Esophagus muscularis mucosa (tissue), 4 donors: ENCODE measurements at regions not wholly inside any gene's neighbourhood (a gene's known extent, or its start where the extent isn't known, plus 50 kb on each side); places are given as distances from the start of the nearest gene placed in this dataset.

Experiments
- DNase-seq: peaks from one replicate; pipeline ENCODE4 v3.0.0-alpha.2; 2017; ENCODE audit errors: extremely low spot score
- H3K27ac ChIP-seq, 4 donors: fragments of 200-600 bp; sonication (generic); replicated peaks in 1 of 4; 1 replicate in 3 of 4; 2 replicates in 1 of 4; pipeline ENCODE4 v1.5.1; 2016 to 2019; ENCODE audit warnings: mild to moderate bottlenecking in 1 of 4
- H3K27me3 ChIP-seq, 4 donors: fragments of 200-600 bp; sonication (generic); one replicate each; pipeline versions ENCODE4 v1.5.1 to v1.6.0; 2016 to 2019
- H3K36me3 ChIP-seq, 4 donors: fragments of 200-600 bp; sonication (generic); one replicate each; pipeline ENCODE4 v1.5.1; 2016 to 2019
- H3K4me1 ChIP-seq, 4 donors: fragments of 200-600 bp; sonication (generic); one replicate each; pipeline ENCODE4 v1.5.1; 2016 to 2019
- H3K4me3 ChIP-seq, 4 donors: fragments of 200-600 bp; sonication (generic); 1 replicate in 2 of 4; 2 replicates in 2 of 4; pipeline ENCODE4 v1.5.1; 2016 to 2019; ENCODE audit warnings: mild to moderate bottlenecking in 4 of 4, moderate library complexity in 1 of 4
- H3K9me3 ChIP-seq, 4 donors: fragments of 200-600 bp; sonication (generic); 1 replicate in 3 of 4; 2 replicates in 1 of 4; pipeline ENCODE4 v1.5.1; 2016 to 2019
- EP300 ChIP-seq: sonication (generic); formaldehyde crosslinking; IDR thresholded peaks from one replicate; pipeline ENCODE4 v1.6.1; 2017; ENCODE audit warnings: antibody characterized with exemption
- POLR2A ChIP-seq: fragments of 450-650 bp; IDR thresholded peaks from one replicate; pipeline ENCODE4 v1.6.1; 2017; ENCODE audit warnings: antibody characterized with exemption, moderate library complexity, mild to moderate bottlenecking, low read depth
- POLR2AphosphoS5 ChIP-seq, 2 donors: sonication (generic); formaldehyde crosslinking; IDR thresholded peaks; one replicate each; pipeline ENCODE4 v1.6.1; 2017; ENCODE audit warnings: antibody characterized with exemption in 2 of 2
- WGBS: methylation state at CpG from one replicate; pipeline ENCODE4 v1.1.5; 2018; 5-methylcytosine and 5-hydroxymethylcytosine counted together
- intact Hi-C: fragments of 100-400 bp; cut with DNase I; formaldehyde crosslinking; loops from one replicate; pipeline ENCODE4 v1.15.1; 2023
- TF ChIP-seq, protein P1 (sequence below), 3 experiments: fragments of 200-600 bp in 2 of 3; fragments of 450-650 bp in 1 of 3; sonication (generic) in 2 of 3; IDR thresholded peaks; one replicate each; pipeline ENCODE4 v1.5.1; 2017 to 2019; ENCODE audit warnings: antibody characterized with exemption in 3 of 3, mild to moderate bottlenecking in 2 of 3, moderate library complexity in 1 of 3

GRCh38 chr22:47600791-47601625 lies 838.6 kb downstream of the TBC1D22A start:
- Histone ChIP-seq H3K36me3 (no peaks in the 10 kb centered on the region), H3K4me3 (no peak overlapping the region), H3K9me3 (no peaks in the 10 kb centered on the region), H3K4me1 (no peaks in the 10 kb centered on the region), H3K27ac (no peak overlapping the region), H3K27me3 (peaks cover 0 to 50% (median 0%) of the 10 kb centered on the region in 4 donors)
- 81% methylated on average over 16 of the region's 16 CpGs for WGBS
- DNase-seq: peak; percentile 53
- TF ChIP-seq EP300: no peak
- TF ChIP-seq, protein P1, sequence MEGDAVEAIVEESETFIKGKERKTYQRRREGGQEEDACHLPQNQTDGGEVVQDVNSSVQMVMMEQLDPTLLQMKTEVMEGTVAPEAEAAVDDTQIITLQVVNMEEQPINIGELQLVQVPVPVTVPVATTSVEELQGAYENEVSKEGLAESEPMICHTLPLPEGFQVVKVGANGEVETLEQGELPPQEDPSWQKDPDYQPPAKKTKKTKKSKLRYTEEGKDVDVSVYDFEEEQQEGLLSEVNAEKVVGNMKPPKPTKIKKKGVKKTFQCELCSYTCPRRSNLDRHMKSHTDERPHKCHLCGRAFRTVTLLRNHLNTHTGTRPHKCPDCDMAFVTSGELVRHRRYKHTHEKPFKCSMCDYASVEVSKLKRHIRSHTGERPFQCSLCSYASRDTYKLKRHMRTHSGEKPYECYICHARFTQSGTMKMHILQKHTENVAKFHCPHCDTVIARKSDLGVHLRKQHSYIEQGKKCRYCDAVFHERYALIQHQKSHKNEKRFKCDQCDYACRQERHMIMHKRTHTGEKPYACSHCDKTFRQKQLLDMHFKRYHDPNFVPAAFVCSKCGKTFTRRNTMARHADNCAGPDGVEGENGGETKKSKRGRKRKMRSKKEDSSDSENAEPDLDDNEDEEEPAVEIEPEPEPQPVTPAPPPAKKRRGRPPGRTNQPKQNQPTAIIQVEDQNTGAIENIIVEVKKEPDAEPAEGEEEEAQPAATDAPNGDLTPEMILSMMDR (IDR thresholded peaks at IDR 0.05): no peak
- TF ChIP-seq POLR2A: no peak
- no peak for TF ChIP-seq POLR2AphosphoS5 (IDR thresholded peaks at IDR 0.05)
- intact Hi-C loops: no loop called here

DNA sequence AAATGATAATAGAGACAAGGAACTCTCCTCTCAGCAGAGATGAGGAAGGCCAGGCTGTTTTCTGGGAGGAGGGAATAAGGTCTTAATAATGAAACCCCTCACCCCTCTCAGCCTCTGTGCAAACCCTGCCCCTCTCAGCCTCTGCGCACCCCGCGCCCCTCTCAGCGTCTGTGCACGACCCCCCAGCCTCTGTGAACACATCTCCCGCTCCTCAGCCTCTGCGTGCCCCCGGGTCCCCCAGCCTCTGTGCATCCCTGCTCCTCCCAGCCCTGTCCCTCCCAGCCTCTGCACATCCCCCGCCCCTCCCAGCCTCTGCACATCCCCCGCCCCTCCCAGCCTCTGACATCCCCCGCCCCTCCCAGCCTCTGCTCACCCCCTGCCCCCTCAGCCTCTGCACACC lies 837.8 kb downstream of the TBC1D22A start:
- Histone ChIP-seq H3K27ac (no peak overlapping the region), H3K27me3 (peaks cover 0 to 45% (median 0%) of the 10 kb centered on the region in 4 donors), H3K4me1 (no peaks in the 10 kb centered on the region), H3K36me3 (no peaks in the 10 kb centered on the region), H3K4me3 (no peak overlapping the region), H3K9me3 (no peaks in the 10 kb centered on the region)
- 67% methylated on average over 10 of the region's 11 CpGs for WGBS
- TF ChIP-seq EP300 (no peak), POLR2AphosphoS5 (IDR thresholded peaks at IDR 0.05) (no peak), POLR2A (no peak)
- TF ChIP-seq, protein P1 (IDR thresholded peaks at IDR 0.05): no peak
- intact Hi-C loops: no loop called here
- DNase-seq: peak; percentile 42

- H3K9me3 ChIP-seq: no peaks in the 10 kb centered on the region
- no peak overlapping the region for H3K27ac ChIP-seq
- H3K36me3 ChIP-seq: no peaks in the 10 kb centered on the region
- H3K4me3 ChIP-seq: no peak overlapping the region
- 49% methylated on average over 10 of the region's 10 CpGs for WGBS
- TF ChIP-seq, protein P1 (IDR thresholded peaks at IDR 0.05): no peak
- TF ChIP-seq POLR2A (no peak), EP300 (no peak), POLR2AphosphoS5 (IDR thresholded peaks at IDR 0.05) (no peak)
- peak; percentile 57 for DNase-seq
- peaks cover 0 to 45% (median 0%) of the 10 kb centered on the region in 4 donors for H3K27me3 ChIP-seq
- H3K4me1 ChIP-seq: no peaks in the 10 kb centered on the region
- intact Hi-C loops: no loop called here
Observed at GRCh38 chr22:47599753-47600152, 837.3 kb downstream of the TBC1D22A start.

- no peaks in the 10 kb centered on the region for H3K36me3 ChIP-seq
- H3K27ac ChIP-seq: no peak overlapping the region
- intact Hi-C loops: no loop called here
- H3K27me3 ChIP-seq: peaks cover 0 to 45% (median 0%) of the 10 kb centered on the region in 4 donors
- no peaks in the 10 kb centered on the region for H3K4me1 ChIP-seq
- DNase-seq: peak; percentile 77
- TF ChIP-seq POLR2A (no peak), POLR2AphosphoS5 (IDR thresholded peaks at IDR 0.05) (no peak), EP300 (no peak)
- TF ChIP-seq, protein P1 (IDR thresholded peaks at IDR 0.05): no peak
- WGBS: 93% methylated on average over 6 of the region's 6 CpGs
- H3K9me3 ChIP-seq: no peaks in the 10 kb centered on the region
- H3K4me3 ChIP-seq: no peak overlapping the region
Observed at GRCh38 chr22:47598864-47599263, 836.4 kb downstream of the TBC1D22A start.
